ENCODE measurements at regions not wholly inside any gene's neighbourhood (a gene's known extent, or its start where the extent isn't known, plus 50 kb on each side); places are given as distances from the start of the nearest gene placed in this dataset.

DNA sequence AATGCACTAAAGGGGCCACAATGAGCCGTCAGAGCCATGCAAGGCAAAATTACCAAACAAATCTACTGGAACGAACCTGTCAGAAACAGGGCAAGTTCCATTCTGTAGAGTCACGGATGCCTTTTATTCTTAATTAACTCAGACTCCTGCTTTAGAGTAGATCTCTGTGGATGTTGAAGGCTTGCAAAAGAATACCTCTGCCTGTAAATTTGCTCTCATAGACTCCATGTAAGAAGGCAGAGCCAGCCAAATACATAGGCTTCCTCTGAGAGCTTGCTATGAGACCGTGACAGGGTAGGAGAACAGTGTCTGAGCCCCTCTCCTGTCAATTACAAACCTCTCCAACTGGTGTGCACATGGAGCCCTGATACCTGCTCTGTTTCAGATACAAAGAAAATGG is 787.9 kb upstream of the POM121L12 start:
- H3K9me3 Mint-ChIP-seq (ENCODE audit: unreplicated experiment) = peaks cover 5% of the 10 kb centered on the region
- no peak for DNase-seq
- TF ChIP-seq, protein P1, sequence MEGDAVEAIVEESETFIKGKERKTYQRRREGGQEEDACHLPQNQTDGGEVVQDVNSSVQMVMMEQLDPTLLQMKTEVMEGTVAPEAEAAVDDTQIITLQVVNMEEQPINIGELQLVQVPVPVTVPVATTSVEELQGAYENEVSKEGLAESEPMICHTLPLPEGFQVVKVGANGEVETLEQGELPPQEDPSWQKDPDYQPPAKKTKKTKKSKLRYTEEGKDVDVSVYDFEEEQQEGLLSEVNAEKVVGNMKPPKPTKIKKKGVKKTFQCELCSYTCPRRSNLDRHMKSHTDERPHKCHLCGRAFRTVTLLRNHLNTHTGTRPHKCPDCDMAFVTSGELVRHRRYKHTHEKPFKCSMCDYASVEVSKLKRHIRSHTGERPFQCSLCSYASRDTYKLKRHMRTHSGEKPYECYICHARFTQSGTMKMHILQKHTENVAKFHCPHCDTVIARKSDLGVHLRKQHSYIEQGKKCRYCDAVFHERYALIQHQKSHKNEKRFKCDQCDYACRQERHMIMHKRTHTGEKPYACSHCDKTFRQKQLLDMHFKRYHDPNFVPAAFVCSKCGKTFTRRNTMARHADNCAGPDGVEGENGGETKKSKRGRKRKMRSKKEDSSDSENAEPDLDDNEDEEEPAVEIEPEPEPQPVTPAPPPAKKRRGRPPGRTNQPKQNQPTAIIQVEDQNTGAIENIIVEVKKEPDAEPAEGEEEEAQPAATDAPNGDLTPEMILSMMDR (IDR thresholded peaks at IDR 0.05; ENCODE audit: partially characterized antibody, unreplicated experiment) = no peak
- H3K27me3 Mint-ChIP-seq (ENCODE audit: unreplicated experiment) = no peaks in the 10 kb centered on the region
- H3K4me3 Mint-ChIP-seq (ENCODE audit: unreplicated experiment) = no peak overlapping the region
- no peak overlapping the region for H3K27ac Mint-ChIP-seq (ENCODE audit: unreplicated experiment)
- peaks cover 7% of the 10 kb centered on the region for H3K36me3 Mint-ChIP-seq (ENCODE audit: unreplicated experiment)
- H3K4me1 Mint-ChIP-seq (ENCODE audit: low read depth, unreplicated experiment) = peaks cover 3% of the 10 kb centered on the region

DNA sequence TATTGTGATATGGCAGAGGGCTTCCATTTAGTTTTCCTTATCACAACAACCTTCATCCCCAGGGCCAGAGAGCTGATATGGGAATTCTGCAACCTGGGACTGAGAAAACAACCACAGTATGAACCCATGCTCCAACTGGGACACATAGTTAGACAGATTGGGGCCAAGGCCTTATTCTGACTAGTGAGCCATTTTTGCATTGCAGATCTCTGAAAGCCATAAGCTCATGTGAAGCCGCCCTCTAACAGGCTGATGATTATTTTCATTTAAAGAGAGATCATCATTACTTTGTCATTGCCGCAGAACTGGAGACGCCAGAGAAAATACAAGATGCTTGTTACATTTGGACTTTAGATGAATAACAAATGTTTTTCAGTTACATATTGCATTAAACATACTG is 791.7 kb upstream of the POM121L12 start:
- no peak overlapping the region for H3K4me3 Mint-ChIP-seq (ENCODE audit: unreplicated experiment)
- no peak overlapping the region for H3K27ac Mint-ChIP-seq (ENCODE audit: unreplicated experiment)
- TF ChIP-seq, protein P1 (IDR thresholded peaks at IDR 0.05; ENCODE audit: partially characterized antibody, unreplicated experiment) = no peak
- DNase-seq = no peak
- peaks cover 6% of the 10 kb centered on the region for H3K36me3 Mint-ChIP-seq (ENCODE audit: unreplicated experiment)
- H3K27me3 Mint-ChIP-seq (ENCODE audit: unreplicated experiment) = no peaks in the 10 kb centered on the region
- no peaks in the 10 kb centered on the region for H3K4me1 Mint-ChIP-seq (ENCODE audit: low read depth, unreplicated experiment)
- peaks cover 5% of the 10 kb centered on the region for H3K9me3 Mint-ChIP-seq (ENCODE audit: unreplicated experiment)

DNA sequence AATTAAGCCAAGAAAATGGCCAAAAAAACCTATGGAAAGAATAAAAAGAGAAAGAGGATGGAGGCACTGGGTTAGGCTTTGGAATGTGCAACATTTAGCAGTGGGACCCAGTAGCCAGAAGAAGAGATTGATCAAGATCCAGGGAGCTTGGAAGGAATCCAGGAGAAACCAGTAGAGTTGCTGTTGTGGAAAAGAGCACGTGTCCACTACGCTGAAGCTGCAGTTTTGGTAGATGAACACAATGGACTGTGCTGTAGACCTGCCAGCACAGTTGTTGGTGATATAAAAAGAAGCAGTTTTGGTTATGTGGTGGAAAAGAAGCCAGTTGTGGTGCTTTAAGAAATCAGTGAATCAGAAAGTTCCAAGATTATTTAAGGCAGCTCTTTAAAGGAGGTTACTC is 802.2 kb upstream of the POM121L12 start:
- no peaks in the 10 kb centered on the region for H3K4me1 Mint-ChIP-seq (ENCODE audit: low read depth, unreplicated experiment)
- H3K9me3 Mint-ChIP-seq (ENCODE audit: unreplicated experiment) = no peaks in the 10 kb centered on the region
- no peak overlapping the region for H3K27ac Mint-ChIP-seq (ENCODE audit: unreplicated experiment)
- H3K4me3 Mint-ChIP-seq (ENCODE audit: unreplicated experiment) = no peak overlapping the region
- peaks cover 5% of the 10 kb centered on the region for H3K27me3 Mint-ChIP-seq (ENCODE audit: unreplicated experiment)
- TF ChIP-seq, protein P1 (IDR thresholded peaks at IDR 0.05; ENCODE audit: partially characterized antibody, unreplicated experiment) = no peak
- peaks cover 7% of the 10 kb centered on the region for H3K36me3 Mint-ChIP-seq (ENCODE audit: unreplicated experiment)
- DNase-seq = no peak

DNA sequence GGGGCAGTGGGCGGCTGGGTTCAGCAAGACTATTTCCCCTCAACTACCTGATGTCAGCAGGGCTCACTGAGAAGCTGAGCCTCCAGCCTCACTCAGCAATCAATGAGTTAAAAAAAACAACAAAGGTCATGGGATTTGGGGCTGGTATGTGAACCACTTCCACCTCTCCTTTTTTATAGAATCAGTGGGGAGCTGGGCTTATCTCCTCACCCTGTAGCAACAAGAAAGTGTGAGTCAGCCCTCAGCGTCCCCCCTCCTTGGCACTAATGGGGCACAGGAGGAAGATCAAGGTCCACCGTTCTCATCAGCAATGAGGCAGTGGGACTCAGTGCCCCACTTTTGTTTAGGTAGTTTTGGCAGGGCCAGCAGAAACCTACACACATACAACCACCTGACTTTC is 823.5 kb upstream of the POM121L12 start:
- TF ChIP-seq, protein P1 (IDR thresholded peaks at IDR 0.05; ENCODE audit: partially characterized antibody, unreplicated experiment) = no peak
- Mint-ChIP-seq H3K27me3 (ENCODE audit: unreplicated experiment) (no peaks in the 10 kb centered on the region), H3K4me3 (ENCODE audit: unreplicated experiment) (no peak overlapping the region), H3K36me3 (ENCODE audit: unreplicated experiment) (no peaks in the 10 kb centered on the region), H3K9me3 (ENCODE audit: unreplicated experiment) (peaks cover 1% of the 10 kb centered on the region), H3K27ac (ENCODE audit: unreplicated experiment) (no peak overlapping the region), H3K4me1 (ENCODE audit: low read depth, unreplicated experiment) (no peaks in the 10 kb centered on the region)
- DNase-seq = no peak

DNA sequence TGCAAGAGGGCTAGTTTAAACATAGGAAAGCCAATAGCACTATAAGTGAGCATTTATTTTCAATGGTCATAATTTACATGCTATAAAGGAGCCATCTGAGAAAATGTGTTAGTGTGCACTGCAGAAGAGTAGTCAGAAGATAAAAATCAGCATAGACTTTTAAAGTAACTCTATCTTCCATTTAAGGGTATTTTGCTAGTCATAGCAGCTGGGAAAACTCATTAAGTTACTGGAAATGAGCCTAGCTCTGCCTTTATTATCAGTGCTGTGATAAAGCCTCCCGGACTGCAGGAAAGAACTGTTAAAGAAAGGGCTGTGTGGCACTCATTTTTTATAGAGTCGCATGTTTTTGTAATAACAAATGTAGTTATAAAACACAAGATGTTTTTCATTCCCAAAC is 825.8 kb upstream of the POM121L12 start:
- H3K27me3 Mint-ChIP-seq (ENCODE audit: unreplicated experiment) = no peaks in the 10 kb centered on the region
- no peaks in the 10 kb centered on the region for H3K4me1 Mint-ChIP-seq (ENCODE audit: low read depth, unreplicated experiment)
- TF ChIP-seq, protein P1 (IDR thresholded peaks at IDR 0.05; ENCODE audit: partially characterized antibody, unreplicated experiment) = no peak
- no peak overlapping the region for H3K4me3 Mint-ChIP-seq (ENCODE audit: unreplicated experiment)
- H3K9me3 Mint-ChIP-seq (ENCODE audit: unreplicated experiment) = peaks cover 1% of the 10 kb centered on the region
- H3K36me3 Mint-ChIP-seq (ENCODE audit: unreplicated experiment) = no peaks in the 10 kb centered on the region
- no peak overlapping the region for H3K27ac Mint-ChIP-seq (ENCODE audit: unreplicated experiment)
- DNase-seq = no peak
